Panc1 (cell line): ENCODE measurements at regions not wholly inside any gene's neighbourhood (a gene's known extent, or its start where the extent isn't known, plus 50 kb on each side); places are given as distances from the start of the nearest gene placed in this dataset.

Experiments
- POLR2AphosphoS5 ChIP-seq: IDR thresholded peaks from 2 replicates; pipeline ENCODE4 v1.6.1; 2012; ENCODE audit warnings: mild to moderate bottlenecking, low read depth, low read length, moderate library complexity
- SIN3A ChIP-seq: IDR thresholded peaks from 2 replicates; pipeline ENCODE4 v1.6.1; 2012; ENCODE audit warnings: low read depth, mild to moderate bottlenecking, low read length, moderate library complexity, borderline replicate concordance; ENCODE audit not compliant: insufficient read depth
- TCF7L2 ChIP-seq: IDR thresholded peaks from 2 replicates; pipeline ENCODE4 v1.6.1; 2011; ENCODE audit warnings: mild to moderate bottlenecking, low read depth, low read length, inconsistent platforms
- TF ChIP-seq, protein P1 (sequence below): fragments of 450-650 bp; IDR thresholded peaks from 2 replicates; pipeline ENCODE4 v1.5.1; 2017; ENCODE audit warnings: mild to moderate bottlenecking
- TF ChIP-seq, protein P2 (sequence below), 2 experiments: IDR thresholded peaks; 2 replicates each; pipeline ENCODE4 v1.6.1; 2011 to 2012; ENCODE audit warnings: low read depth in 2 of 2, control low read depth in 1 of 2, low read length in 1 of 2, mild to moderate bottlenecking in 1 of 2, moderate library complexity in 1 of 2; ENCODE audit not compliant: insufficient read depth in 1 of 2

DNA sequence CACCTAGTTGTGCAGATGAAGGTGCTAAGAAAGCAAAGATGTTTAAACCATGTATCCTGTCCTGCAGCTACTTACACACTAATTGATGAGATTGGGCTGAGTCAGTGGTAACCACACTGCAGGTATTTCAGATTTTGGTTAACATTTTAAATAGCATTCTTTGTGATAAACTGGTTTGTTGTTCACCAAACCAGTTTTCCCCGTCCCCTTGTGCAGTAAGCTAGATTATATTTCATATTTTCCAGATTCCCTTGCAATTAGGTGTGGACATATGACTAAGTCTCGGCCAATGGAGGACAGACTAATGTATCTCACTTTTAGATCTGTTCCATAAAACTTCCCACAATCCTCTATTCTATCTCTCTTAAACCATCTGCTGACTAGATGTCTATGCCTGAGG, 320.4 kb downstream of the RWDD3 start:
- TF ChIP-seq, protein P1, sequence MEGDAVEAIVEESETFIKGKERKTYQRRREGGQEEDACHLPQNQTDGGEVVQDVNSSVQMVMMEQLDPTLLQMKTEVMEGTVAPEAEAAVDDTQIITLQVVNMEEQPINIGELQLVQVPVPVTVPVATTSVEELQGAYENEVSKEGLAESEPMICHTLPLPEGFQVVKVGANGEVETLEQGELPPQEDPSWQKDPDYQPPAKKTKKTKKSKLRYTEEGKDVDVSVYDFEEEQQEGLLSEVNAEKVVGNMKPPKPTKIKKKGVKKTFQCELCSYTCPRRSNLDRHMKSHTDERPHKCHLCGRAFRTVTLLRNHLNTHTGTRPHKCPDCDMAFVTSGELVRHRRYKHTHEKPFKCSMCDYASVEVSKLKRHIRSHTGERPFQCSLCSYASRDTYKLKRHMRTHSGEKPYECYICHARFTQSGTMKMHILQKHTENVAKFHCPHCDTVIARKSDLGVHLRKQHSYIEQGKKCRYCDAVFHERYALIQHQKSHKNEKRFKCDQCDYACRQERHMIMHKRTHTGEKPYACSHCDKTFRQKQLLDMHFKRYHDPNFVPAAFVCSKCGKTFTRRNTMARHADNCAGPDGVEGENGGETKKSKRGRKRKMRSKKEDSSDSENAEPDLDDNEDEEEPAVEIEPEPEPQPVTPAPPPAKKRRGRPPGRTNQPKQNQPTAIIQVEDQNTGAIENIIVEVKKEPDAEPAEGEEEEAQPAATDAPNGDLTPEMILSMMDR = no peak
- TF ChIP-seq POLR2AphosphoS5 = no peak
- TF ChIP-seq, protein P2, sequence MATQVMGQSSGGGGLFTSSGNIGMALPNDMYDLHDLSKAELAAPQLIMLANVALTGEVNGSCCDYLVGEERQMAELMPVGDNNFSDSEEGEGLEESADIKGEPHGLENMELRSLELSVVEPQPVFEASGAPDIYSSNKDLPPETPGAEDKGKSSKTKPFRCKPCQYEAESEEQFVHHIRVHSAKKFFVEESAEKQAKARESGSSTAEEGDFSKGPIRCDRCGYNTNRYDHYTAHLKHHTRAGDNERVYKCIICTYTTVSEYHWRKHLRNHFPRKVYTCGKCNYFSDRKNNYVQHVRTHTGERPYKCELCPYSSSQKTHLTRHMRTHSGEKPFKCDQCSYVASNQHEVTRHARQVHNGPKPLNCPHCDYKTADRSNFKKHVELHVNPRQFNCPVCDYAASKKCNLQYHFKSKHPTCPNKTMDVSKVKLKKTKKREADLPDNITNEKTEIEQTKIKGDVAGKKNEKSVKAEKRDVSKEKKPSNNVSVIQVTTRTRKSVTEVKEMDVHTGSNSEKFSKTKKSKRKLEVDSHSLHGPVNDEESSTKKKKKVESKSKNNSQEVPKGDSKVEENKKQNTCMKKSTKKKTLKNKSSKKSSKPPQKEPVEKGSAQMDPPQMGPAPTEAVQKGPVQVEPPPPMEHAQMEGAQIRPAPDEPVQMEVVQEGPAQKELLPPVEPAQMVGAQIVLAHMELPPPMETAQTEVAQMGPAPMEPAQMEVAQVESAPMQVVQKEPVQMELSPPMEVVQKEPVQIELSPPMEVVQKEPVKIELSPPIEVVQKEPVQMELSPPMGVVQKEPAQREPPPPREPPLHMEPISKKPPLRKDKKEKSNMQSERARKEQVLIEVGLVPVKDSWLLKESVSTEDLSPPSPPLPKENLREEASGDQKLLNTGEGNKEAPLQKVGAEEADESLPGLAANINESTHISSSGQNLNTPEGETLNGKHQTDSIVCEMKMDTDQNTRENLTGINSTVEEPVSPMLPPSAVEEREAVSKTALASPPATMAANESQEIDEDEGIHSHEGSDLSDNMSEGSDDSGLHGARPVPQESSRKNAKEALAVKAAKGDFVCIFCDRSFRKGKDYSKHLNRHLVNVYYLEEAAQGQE (IDR thresholded peaks at IDR 0.05; ENCODE audit: insufficient read depth in 1 of 2, low read depth in 2 of 2, low read length in 1 of 2) = no peak
- no peak for TF ChIP-seq SIN3A
- no peak for TF ChIP-seq TCF7L2
